Gastrocnemius medialis (tissue), 4 donors: ENCODE measurements at regions not wholly inside any gene's neighbourhood (a gene's known extent, or its start where the extent isn't known, plus 50 kb on each side); places are given as distances from the start of the nearest gene placed in this dataset.

Source experiments
- ATAC-seq, 2 donors: fragments of 150-250 bp; one replicate each; pipeline ENCODE4 v1.9.1; 2016
- DNase-seq, 2 donors: peaks; one replicate each; pipeline ENCODE4 v3.0.0-alpha.2; 2019
- H3K27ac ChIP-seq, 4 donors: fragments of 200-600 bp; sonication (generic); 1 replicate in 1 of 4; 2 replicates in 3 of 4; pipeline ENCODE4 v1.5.1; 2016 to 2018; ENCODE audit warnings: mild to moderate bottlenecking in 2 of 4, moderate library complexity in 1 of 4
- H3K27me3 ChIP-seq, 3 donors: fragments of 200-600 bp; sonication (generic) in 2 of 3; 1 replicate in 1 of 3; 2 replicates in 2 of 3; pipeline versions ENCODE4 v1.5.1 to v1.6.0; 2016 to 2019; ENCODE audit warnings: mild to moderate bottlenecking in 1 of 3, moderate library complexity in 1 of 3
- H3K36me3 ChIP-seq, 2 donors: fragments of 200-600 bp; sonication (generic) in 1 of 2; one replicate each; pipeline ENCODE4 v1.5.1; 2017 to 2018
- H3K4me1 ChIP-seq, 2 donors: fragments of 200-600 bp; sonication (generic) in 1 of 2; one replicate each; pipeline ENCODE4 v1.5.1; 2016 to 2017; ENCODE audit warnings: mild to moderate bottlenecking in 2 of 2
- H3K4me3 ChIP-seq, 4 donors: fragments of 200-600 bp; sonication (generic) in 3 of 4; 1 replicate in 1 of 4; 2 replicates in 3 of 4; pipeline ENCODE4 v1.5.1; 2016 to 2019; ENCODE audit warnings: mild to moderate bottlenecking in 2 of 4
- H3K9me3 ChIP-seq, 3 donors: fragments of 200-600 bp; sonication (generic) in 2 of 3; 1 replicate in 1 of 3; 2 replicates in 2 of 3; pipeline ENCODE4 v1.5.1; 2016 to 2019
- POLR2A ChIP-seq, 2 donors: fragments of 450-650 bp; IDR thresholded peaks; one replicate each; pipeline ENCODE4 v1.6.1; 2017; ENCODE audit warnings: antibody characterized with exemption in 2 of 2, mild to moderate bottlenecking in 2 of 2, moderate library complexity in 2 of 2
- in situ Hi-C, 4 donors: fragments of 200-750 bp; cut with MboI; loops; one replicate each; pipeline versions ENCODE4 v1.15.0 to v1.8.0; 2017; ENCODE audit warnings: low sequenced_read_pairs in 4 of 4
- intact Hi-C: fragments of 100-400 bp; cut with DNase I; formaldehyde crosslinking; loops from one replicate; pipeline ENCODE4 v1.15.1; 2023; ENCODE audit warnings: low total_unique reads
- TF ChIP-seq, protein P1 (sequence below), 5 experiments: fragments of 450-650 bp in 3 of 5; fragments of 200-600 bp in 2 of 5; sonication (generic) in 2 of 5; IDR thresholded peaks in 4 of 5; conservative IDR thresholded peaks in 1 of 5; 1 replicate in 4 of 5; 2 replicates in 1 of 5; pipeline ENCODE4 v1.5.1; 2016 to 2019; ENCODE audit warnings: antibody characterized with exemption in 5 of 5, mild to moderate bottlenecking in 3 of 5, moderate library complexity in 3 of 5

DNA sequence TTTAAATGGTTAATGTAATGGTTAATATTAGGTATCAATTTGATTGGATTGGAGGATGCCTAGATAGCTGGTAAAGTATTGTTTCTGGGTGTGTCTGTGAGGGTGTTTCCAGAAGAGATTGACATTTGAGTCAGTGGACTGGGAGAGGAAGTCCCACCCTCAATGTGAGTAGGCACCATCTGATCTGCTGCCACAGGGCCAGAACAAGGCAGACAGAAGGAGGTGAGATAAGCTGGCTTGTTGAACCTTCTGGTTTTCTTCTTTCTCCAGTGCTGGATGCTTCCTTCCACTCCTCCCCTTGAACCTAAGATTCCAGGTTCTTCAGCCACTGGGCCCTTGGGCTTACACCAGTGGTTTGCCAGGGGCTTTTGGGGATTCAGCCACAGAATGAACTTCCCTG lies 756.5 kb upstream of the LRFN5 start:
- in situ Hi-C loops, result no loop called here
- Histone ChIP-seq H3K36me3 (no peaks in the 10 kb centered on the region), H3K27ac (no peak overlapping the region), H3K4me3 (no peak overlapping the region), H3K27me3 (no peaks in the 10 kb centered on the region), H3K4me1 (no peaks in the 10 kb centered on the region), H3K9me3 (no peaks in the 10 kb centered on the region)
- ATAC-seq (no peak), DNase-seq (no peak)
- TF ChIP-seq POLR2A (IDR thresholded peaks at IDR 0.05), result no peak
- intact Hi-C loops, result no loop called here

DNA sequence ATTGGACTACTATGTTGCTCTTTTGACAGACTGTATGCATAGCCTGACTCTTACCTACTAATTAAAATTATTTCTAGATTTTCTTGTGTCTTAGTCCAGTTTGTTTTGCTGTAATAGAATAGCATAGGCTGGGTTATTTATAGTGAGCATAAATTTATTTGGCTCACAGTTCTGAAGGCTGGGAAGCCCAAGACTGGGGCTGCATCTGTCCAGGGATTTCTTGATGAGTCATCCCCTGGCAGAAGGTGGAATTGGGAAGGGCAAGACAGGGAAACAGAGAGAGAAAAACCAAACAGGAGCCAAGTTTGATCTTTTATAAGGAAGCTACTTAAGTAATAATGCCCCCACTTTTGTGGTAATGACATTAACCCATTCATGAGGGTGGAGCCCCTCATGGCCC lies 759.2 kb upstream of the LRFN5 start:
- no peak overlapping the region for H3K27ac ChIP-seq
- H3K36me3 ChIP-seq, result no peaks in the 10 kb centered on the region
- TF ChIP-seq POLR2A (IDR thresholded peaks at IDR 0.05), result no peak
- TF ChIP-seq, protein P1, sequence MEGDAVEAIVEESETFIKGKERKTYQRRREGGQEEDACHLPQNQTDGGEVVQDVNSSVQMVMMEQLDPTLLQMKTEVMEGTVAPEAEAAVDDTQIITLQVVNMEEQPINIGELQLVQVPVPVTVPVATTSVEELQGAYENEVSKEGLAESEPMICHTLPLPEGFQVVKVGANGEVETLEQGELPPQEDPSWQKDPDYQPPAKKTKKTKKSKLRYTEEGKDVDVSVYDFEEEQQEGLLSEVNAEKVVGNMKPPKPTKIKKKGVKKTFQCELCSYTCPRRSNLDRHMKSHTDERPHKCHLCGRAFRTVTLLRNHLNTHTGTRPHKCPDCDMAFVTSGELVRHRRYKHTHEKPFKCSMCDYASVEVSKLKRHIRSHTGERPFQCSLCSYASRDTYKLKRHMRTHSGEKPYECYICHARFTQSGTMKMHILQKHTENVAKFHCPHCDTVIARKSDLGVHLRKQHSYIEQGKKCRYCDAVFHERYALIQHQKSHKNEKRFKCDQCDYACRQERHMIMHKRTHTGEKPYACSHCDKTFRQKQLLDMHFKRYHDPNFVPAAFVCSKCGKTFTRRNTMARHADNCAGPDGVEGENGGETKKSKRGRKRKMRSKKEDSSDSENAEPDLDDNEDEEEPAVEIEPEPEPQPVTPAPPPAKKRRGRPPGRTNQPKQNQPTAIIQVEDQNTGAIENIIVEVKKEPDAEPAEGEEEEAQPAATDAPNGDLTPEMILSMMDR (IDR thresholded peaks at IDR 0.05 in 4 of 5, conservative IDR thresholded peaks at IDR 0.05 in 1 of 5), result no peak
- no peak overlapping the region for H3K4me3 ChIP-seq
- no peaks in the 10 kb centered on the region for H3K9me3 ChIP-seq
- intact Hi-C loops (no loop called here), in situ Hi-C loops (no loop called here)
- no peak for ATAC-seq
- no peak for DNase-seq
- H3K4me1 ChIP-seq, result no peaks in the 10 kb centered on the region
- no peaks in the 10 kb centered on the region for H3K27me3 ChIP-seq

DNA sequence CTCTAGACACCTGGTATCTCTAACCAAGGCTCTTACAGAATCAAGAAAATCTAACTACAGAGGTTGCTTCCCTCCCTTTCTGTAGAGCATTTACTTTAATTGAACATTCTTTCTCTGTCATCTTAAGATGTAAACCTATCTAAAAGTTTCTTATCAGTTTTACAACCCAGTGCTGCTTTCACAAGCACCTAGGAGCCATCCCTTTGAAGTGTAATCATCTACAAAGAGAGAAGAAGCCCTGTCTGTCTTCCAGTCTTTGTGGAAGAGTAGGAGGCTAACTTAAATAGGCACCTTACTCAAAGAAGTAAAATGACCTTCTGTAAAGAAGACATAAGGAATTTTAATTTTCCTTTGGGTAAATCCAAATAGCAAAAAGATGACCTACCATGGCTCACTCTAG lies 763.9 kb upstream of the LRFN5 start:
- intact Hi-C loops, result no loop called here
- in situ Hi-C loops, result no loop called here
- no peak for ATAC-seq
- Histone ChIP-seq H3K27me3 (no peaks in the 10 kb centered on the region), H3K9me3 (no peaks in the 10 kb centered on the region), H3K27ac (no peak overlapping the region), H3K4me1 (no peaks in the 10 kb centered on the region), H3K36me3 (no peaks in the 10 kb centered on the region), H3K4me3 (no peak overlapping the region)
- TF ChIP-seq, protein P1 (IDR thresholded peaks at IDR 0.05 in 4 of 5, conservative IDR thresholded peaks at IDR 0.05 in 1 of 5), result no peak
- TF ChIP-seq POLR2A (IDR thresholded peaks at IDR 0.05), result no peak
- DNase-seq, result no peak

DNA sequence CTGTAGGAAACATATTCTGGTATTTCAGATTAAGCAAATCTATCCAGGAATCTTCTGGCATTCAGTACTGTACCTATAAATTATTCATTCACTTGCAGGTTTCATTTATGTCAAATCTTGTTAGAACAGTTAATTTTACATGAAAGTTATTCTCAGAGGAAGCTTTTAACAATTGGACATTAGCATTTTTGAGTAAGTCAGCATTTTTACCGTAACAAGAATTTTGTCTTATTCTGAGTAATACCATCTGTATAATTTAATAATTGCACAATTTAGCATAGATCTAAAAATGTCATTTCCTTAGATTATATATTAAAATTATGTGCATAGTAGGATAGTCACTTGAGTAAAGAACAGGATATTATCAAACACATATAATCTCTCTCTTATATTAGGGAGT lies 764.8 kb upstream of the LRFN5 start:
- ATAC-seq (no peak), DNase-seq (no peak)
- intact Hi-C loops, result no loop called here
- no peaks in the 10 kb centered on the region for H3K9me3 ChIP-seq
- no peaks in the 10 kb centered on the region for H3K36me3 ChIP-seq
- TF ChIP-seq, protein P1 (IDR thresholded peaks at IDR 0.05 in 4 of 5, conservative IDR thresholded peaks at IDR 0.05 in 1 of 5), result no peak
- TF ChIP-seq POLR2A (IDR thresholded peaks at IDR 0.05), result no peak
- no peak overlapping the region for H3K4me3 ChIP-seq
- H3K4me1 ChIP-seq, result no peaks in the 10 kb centered on the region
- in situ Hi-C loops, result no loop called here
- H3K27ac ChIP-seq, result no peak overlapping the region
- no peaks in the 10 kb centered on the region for H3K27me3 ChIP-seq

DNA sequence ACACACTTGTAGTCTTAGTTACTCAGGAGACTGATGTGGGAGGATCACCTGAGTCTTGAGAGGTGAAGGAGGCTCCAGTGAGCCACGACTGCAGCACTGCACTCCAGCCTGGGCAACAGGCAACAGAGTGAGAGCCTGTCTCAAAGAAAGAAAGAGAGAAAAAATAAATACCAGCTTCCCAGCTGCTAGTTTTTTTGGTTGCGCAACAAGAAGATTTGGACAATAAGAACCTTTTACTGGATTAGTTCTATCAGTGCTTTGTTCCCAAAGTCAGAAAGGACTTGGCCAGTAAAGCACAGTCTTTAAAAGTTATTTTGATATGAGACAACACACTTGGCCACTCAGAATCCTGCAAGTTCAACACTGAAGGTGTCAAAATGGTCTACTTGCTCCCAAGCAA lies 768.1 kb upstream of the LRFN5 start:
- in situ Hi-C loops (no loop called here), intact Hi-C loops (loop anchor here (10.0 kb wide), 1 partner anchor 1326 kb away; no protein-coding TSS in a partner anchor)
- DNase-seq (no peak), ATAC-seq (no peak)
- H3K4me1 ChIP-seq, result no peaks in the 10 kb centered on the region
- H3K36me3 ChIP-seq, result no peaks in the 10 kb centered on the region
- no peak for TF ChIP-seq POLR2A (IDR thresholded peaks at IDR 0.05)
- TF ChIP-seq, protein P1 (IDR thresholded peaks at IDR 0.05 in 4 of 5, conservative IDR thresholded peaks at IDR 0.05 in 1 of 5), result no peak
- no peak overlapping the region for H3K4me3 ChIP-seq
- no peaks in the 10 kb centered on the region for H3K9me3 ChIP-seq
- H3K27ac ChIP-seq, result no peak overlapping the region
- no peaks in the 10 kb centered on the region for H3K27me3 ChIP-seq
